ENCODE measurements at regions not wholly inside any gene's neighbourhood (a gene's known extent, or its start where the extent isn't known, plus 50 kb on each side); places are given as distances from the start of the nearest gene placed in this dataset.

- no peak for DNase-seq (ENCODE audit: low spot score)
These were observed 123.9 kb upstream of the TMPRSS2 start for GRCh38 chr21:41631564-41632461.

- DNase-seq (ENCODE audit: low spot score), result no peak
These were observed 123.0 kb upstream of the TMPRSS2 start for GRCh38 chr21:41630917-41631316.

- no peak for DNase-seq (ENCODE audit: low spot score)
These were observed 122.3 kb upstream of the TMPRSS2 start for GRCh38 chr21:41630249-41630648.

GRCh38 chr21:41628256-41628655 lies 120.3 kb upstream of the TMPRSS2 start:
- DNase-seq (ENCODE audit: low spot score), result no peak

- no peak for DNase-seq (ENCODE audit: low spot score)
These were observed 119.5 kb upstream of the TMPRSS2 start for GRCh38 chr21:41627428-41627827.

GRCh38 chr21:41626021-41626420 lies 118.1 kb upstream of the TMPRSS2 start:
- no peak for DNase-seq (ENCODE audit: low spot score)

GRCh38 chr21:41625428-41625827 lies 117.5 kb upstream of the TMPRSS2 start:
- DNase-seq (ENCODE audit: low spot score), result no peak

GRCh38 chr21:41624674-41625310 lies 116.8 kb upstream of the TMPRSS2 start:
- DNase-seq (ENCODE audit: low spot score), result no peak

- DNase-seq (ENCODE audit: low spot score), result no peak
These were observed 116.0 kb upstream of the TMPRSS2 start for GRCh38 chr21:41623945-41624344.

GRCh38 chr21:41622831-41623548 lies 115.0 kb upstream of the TMPRSS2 start:
- no peak for DNase-seq (ENCODE audit: low spot score)

GRCh38 chr21:41622201-41622600 lies 114.2 kb upstream of the TMPRSS2 start:
- DNase-seq (ENCODE audit: low spot score), result no peak

- no peak for DNase-seq (ENCODE audit: low spot score)
These were observed 113.6 kb upstream of the TMPRSS2 start for GRCh38 chr21:41621513-41621912.

- no peak for DNase-seq (ENCODE audit: low spot score)
These were observed 113.0 kb upstream of the TMPRSS2 start for GRCh38 chr21:41620982-41621381.

- no peak for DNase-seq (ENCODE audit: low spot score)
These were observed 112.6 kb upstream of the TMPRSS2 start for GRCh38 chr21:41620541-41620940.

- no peak for DNase-seq (ENCODE audit: low spot score)
These were observed 108.2 kb upstream of the TMPRSS2 start for GRCh38 chr21:41616031-41616591.

- no peak for DNase-seq (ENCODE audit: low spot score)
These were observed 107.7 kb upstream of the TMPRSS2 start for GRCh38 chr21:41615613-41616012.

GRCh38 chr21:41614511-41614910 lies 106.6 kb upstream of the TMPRSS2 start:
- DNase-seq (ENCODE audit: low spot score), result no peak

- no peak for DNase-seq (ENCODE audit: low spot score)
These were observed 105.6 kb upstream of the TMPRSS2 start for GRCh38 chr21:41613533-41613909.

GRCh38 chr21:41612674-41613532 lies 104.9 kb upstream of the TMPRSS2 start:
- DNase-seq (ENCODE audit: low spot score), result peak; percentile 14

GRCh38 chr21:41611966-41612606 lies 104.1 kb upstream of the TMPRSS2 start:
- DNase-seq (ENCODE audit: low spot score), result no peak

GRCh38 chr21:41611441-41611840 lies 103.5 kb upstream of the TMPRSS2 start:
- no peak for DNase-seq (ENCODE audit: low spot score)
